Activated CD4-positive, alpha-beta T cell treated with anti-CD3 and anti-CD28 coated beads, Interleukin-2, amount 10 ng/mL, durations not matched to agents 7 days and 5 days (primary cell): ENCODE measurements at regions not wholly inside any gene's neighbourhood (a gene's known extent, or its start where the extent isn't known, plus 50 kb on each side); places are given as distances from the start of the nearest gene placed in this dataset.

Experiments
- CTCF ChIA-PET: fragments of 350-600 bp; sonication (Branson Sonifier 250); formaldehyde crosslinking; loops from one replicate; lab custom pipeline; 2021; ENCODE audit warnings: antibody characterized with exemption; lab: Charles Lee
- POLR2A ChIA-PET: fragments of 350-600 bp; sonication (Branson Sonifier 250); formaldehyde crosslinking; loops from one replicate; lab custom pipeline; 2021; ENCODE audit warnings: antibody characterized with exemption; lab: Charles Lee
- DNase-seq: peaks from one replicate; pipeline ENCODE4 v3.0.0-alpha.2; 2020
- H3K27ac Mint-ChIP-seq: one replicate; pipeline ENCODE4 v1.8.0; 2021; ENCODE audit warnings: mild to moderate bottlenecking, moderate library complexity, mixed read lengths
- H3K27me3 Mint-ChIP-seq: one replicate; pipeline ENCODE4 v1.8.0; 2021; ENCODE audit warnings: mixed read lengths
- H3K36me3 Mint-ChIP-seq: one replicate; pipeline ENCODE4 v1.8.0; 2021; ENCODE audit warnings: low read depth, mixed read lengths
- H3K4me1 Mint-ChIP-seq: one replicate; pipeline ENCODE4 v1.8.0; 2021; ENCODE audit warnings: mixed read lengths
- H3K4me3 Mint-ChIP-seq: one replicate; pipeline ENCODE4 v1.8.0; 2021; ENCODE audit warnings: mild to moderate bottlenecking, moderate library complexity, mixed read lengths
- H3K9me3 Mint-ChIP-seq: one replicate; pipeline ENCODE4 v1.8.0; 2021; ENCODE audit warnings: mixed read lengths

DNA sequence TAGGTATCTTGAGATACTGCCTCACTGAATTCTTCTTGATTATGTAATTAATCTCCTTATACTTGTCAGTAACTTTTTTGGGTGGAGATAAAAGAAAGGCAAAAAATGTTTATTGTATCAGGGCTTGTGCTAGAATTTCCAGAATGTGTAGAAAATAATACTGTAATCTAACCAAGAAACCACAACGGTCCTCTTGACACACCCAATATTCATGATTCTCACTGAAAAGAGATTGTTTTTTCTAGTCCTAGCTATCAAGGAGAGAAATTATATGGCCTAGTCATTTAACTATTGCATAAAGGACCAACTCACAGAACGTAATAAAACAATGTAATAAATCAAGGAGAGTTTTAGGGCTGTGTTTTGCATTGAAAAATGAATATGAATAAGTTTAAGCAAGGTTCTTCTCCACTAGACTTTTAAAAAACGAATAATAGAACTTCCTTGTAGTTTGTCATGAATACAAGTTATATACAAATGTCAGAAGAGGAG, 80.0 kb upstream of the STEAP4 start:
- ChIA-PET CTCF (no interaction called here), POLR2A (no interaction called here)
- Mint-ChIP-seq H3K27ac (no peak overlapping the region), H3K4me3 (no peak overlapping the region), H3K4me1 (peaks cover 10% of the 10 kb centered on the region), H3K36me3 (no peaks in the 10 kb centered on the region), H3K27me3 (peaks cover 4% of the 10 kb centered on the region), H3K9me3 (no peaks in the 10 kb centered on the region)
- no peak for DNase-seq

DNA sequence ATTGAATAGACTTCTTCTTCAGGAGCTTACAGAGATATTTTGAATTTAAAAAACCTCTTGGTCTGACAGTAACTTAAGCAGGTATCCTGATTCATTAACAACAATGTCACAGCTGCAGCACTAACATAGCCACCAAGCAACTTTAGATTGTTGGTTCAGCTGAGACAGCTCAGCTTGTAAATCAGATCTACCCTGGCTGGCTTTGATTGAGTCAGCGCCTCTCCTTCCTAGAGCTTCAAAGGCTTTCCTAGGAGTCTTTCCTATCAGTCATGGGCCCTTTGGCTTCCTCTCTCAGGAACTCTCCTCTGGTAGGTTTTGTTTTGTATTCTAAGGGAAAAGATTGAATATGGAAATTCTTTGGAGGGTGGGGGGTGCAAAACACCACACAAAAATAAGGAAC, 70.7 kb upstream of the STEAP4 start:
- no peak overlapping the region for H3K27ac Mint-ChIP-seq
- no peaks in the 10 kb centered on the region for H3K36me3 Mint-ChIP-seq
- no peak overlapping the region for H3K4me3 Mint-ChIP-seq
- H3K4me1 Mint-ChIP-seq: no peaks in the 10 kb centered on the region
- peaks cover 1% of the 10 kb centered on the region for H3K27me3 Mint-ChIP-seq
- ChIA-PET CTCF (no interaction called here), POLR2A (no interaction called here)
- H3K9me3 Mint-ChIP-seq: no peaks in the 10 kb centered on the region
- no peak for DNase-seq

DNA sequence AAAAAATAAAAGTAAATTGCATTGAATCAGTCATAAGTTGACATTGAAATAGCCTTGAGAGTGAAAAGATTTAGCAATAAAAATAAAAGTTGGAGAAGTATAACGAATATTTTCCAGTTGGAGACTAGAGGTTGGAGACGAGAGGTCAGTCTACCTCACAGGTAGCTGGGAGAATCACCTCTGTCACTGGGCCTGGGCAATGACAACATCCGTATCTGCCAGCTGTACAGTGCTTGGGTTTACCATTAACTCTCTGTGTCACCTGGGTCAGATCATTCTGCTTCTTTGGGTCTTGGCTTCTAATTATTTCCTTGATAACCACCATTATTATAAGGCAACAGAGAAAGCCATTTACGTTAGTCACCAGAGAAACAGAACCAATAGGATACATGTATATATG, 62.0 kb upstream of the STEAP4 start:
- no peak for DNase-seq
- ChIA-PET POLR2A (no interaction called here), CTCF (no interaction called here)
- Mint-ChIP-seq H3K27ac (no peak overlapping the region), H3K9me3 (no peaks in the 10 kb centered on the region), H3K36me3 (no peaks in the 10 kb centered on the region), H3K4me1 (no peaks in the 10 kb centered on the region), H3K27me3 (no peaks in the 10 kb centered on the region), H3K4me3 (no peak overlapping the region)

DNA sequence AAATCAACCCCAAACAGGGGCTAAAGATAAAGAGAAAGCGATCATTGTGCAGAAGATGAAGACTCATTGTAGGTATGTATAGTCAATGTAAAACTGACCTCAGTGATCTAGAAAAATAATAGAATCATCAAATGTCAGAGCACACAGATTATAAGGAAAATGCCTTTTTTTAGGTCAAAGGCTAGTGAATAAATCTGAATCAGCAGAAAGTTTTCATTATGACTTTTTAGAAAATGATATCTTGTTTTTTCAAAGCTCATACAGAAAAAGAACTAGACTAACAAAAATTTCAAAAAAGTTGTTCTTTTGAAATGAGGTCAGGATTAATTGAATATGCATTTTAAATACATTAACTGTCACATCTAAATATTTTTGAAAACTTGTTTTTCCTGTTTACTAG, 60.2 kb upstream of the STEAP4 start:
- no peaks in the 10 kb centered on the region for H3K4me1 Mint-ChIP-seq
- POLR2A ChIA-PET: no interaction called here
- H3K27me3 Mint-ChIP-seq: no peaks in the 10 kb centered on the region
- DNase-seq: no peak
- no peak overlapping the region for H3K27ac Mint-ChIP-seq
- CTCF ChIA-PET: no interaction called here
- H3K9me3 Mint-ChIP-seq: no peaks in the 10 kb centered on the region
- no peaks in the 10 kb centered on the region for H3K36me3 Mint-ChIP-seq
- no peak overlapping the region for H3K4me3 Mint-ChIP-seq

DNA sequence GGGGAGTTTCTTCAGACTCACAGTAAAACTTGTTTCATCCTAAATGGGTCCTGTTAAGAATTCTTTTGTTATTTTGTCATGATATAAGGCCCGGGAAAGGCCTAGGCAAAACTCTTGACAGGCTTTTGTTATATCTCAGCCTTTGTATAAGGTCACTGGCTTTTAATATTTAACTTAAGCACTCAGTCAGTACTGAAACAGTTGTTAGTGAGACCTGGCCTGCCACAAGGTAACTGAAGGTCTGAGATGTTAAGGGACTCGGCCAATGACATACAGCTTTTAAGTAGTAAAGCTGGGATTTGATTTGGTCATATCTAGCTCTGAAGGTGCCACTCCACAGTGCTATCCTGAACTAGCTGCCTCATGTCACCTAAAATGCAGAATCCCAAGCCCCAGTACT, 57.2 kb upstream of the STEAP4 start:
- no peak for DNase-seq
- POLR2A ChIA-PET: no interaction called here
- Mint-ChIP-seq H3K4me1 (no peaks in the 10 kb centered on the region), H3K36me3 (no peaks in the 10 kb centered on the region), H3K9me3 (no peaks in the 10 kb centered on the region), H3K4me3 (no peak overlapping the region), H3K27me3 (no peaks in the 10 kb centered on the region), H3K27ac (no peak overlapping the region)
- CTCF ChIA-PET: interaction anchor here (0.9 kb wide), 1 partner anchor 13 kb away, joined by 3 read pairs; no protein-coding TSS in a partner anchor

DNA sequence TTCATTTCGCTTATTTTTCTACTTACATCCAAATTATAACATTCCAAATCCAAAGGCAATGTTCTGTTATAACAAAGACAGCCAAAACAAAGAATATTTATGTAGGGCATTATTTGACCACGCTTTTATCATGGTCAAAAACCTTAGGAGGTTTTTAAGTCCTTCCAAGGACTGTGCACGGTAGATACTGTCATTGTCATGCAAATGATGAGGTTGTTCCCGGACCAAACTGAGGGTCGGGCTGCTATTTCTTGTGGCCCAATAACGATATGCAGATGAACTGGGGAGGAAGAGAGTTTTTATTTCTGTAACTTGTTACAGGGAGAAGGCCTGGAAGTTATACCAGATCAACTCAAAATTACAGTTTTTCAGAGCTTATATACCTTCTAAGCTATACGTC, 56.6 kb upstream of the STEAP4 start:
- POLR2A ChIA-PET: no interaction called here
- DNase-seq: no peak
- Mint-ChIP-seq H3K4me1 (no peaks in the 10 kb centered on the region), H3K9me3 (no peaks in the 10 kb centered on the region), H3K4me3 (no peak overlapping the region), H3K27me3 (no peaks in the 10 kb centered on the region), H3K27ac (no peak overlapping the region), H3K36me3 (no peaks in the 10 kb centered on the region)
- CTCF ChIA-PET: interaction anchor here (0.9 kb wide), 1 partner anchor 12 kb away, joined by 3 read pairs; no protein-coding TSS in a partner anchor

DNA sequence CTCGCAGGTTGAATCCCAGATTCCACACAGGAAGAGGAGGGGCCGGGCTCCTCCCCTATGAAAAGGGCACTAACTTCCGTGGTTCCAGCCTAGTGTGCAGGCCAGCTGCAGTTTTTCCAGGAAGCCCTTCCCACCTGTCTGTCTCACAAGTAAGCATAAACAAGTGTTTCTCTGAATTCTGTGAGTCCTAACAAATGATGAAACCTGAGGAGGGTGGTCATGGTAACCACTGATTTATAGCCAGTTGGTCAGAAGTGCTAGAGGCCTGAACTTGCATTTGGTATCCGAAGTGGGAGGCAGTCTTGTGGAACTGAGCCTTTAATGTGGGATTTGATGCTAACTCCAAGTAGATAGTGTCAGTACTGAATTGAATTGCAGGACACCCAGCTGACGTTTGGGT, 54.7 kb upstream of the STEAP4 start:
- POLR2A ChIA-PET: no interaction called here
- Mint-ChIP-seq H3K9me3 (no peaks in the 10 kb centered on the region), H3K27me3 (peaks cover 2% of the 10 kb centered on the region), H3K4me1 (no peaks in the 10 kb centered on the region), H3K36me3 (no peaks in the 10 kb centered on the region), H3K4me3 (no peak overlapping the region), H3K27ac (no peak overlapping the region)
- DNase-seq: no peak
- CTCF ChIA-PET: no interaction called here

DNA sequence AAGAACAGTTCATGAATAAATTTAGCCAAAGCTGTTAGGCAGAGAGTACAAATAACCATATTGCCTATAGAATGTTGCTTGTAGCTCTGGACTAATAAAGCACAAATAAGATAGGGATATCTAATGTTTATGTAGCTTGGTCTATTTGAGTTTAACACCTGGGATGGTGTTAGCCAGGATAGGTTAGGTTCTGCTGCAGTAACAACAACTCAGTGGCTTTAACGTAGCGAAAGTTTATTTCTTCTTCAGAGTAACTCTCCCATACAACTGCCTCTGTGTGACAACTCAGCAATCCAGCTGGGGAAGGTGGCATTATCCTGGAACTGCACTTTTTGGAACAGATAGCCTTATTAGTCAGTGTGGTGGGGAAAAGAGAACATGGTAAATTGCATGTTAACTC, 52.2 kb upstream of the STEAP4 start:
- Mint-ChIP-seq H3K27me3 (peaks cover 3% of the 10 kb centered on the region), H3K36me3 (no peaks in the 10 kb centered on the region), H3K27ac (no peak overlapping the region), H3K9me3 (no peaks in the 10 kb centered on the region), H3K4me1 (no peaks in the 10 kb centered on the region), H3K4me3 (no peak overlapping the region)
- CTCF ChIA-PET: no interaction called here
- POLR2A ChIA-PET: no interaction called here
- no peak for DNase-seq

DNA sequence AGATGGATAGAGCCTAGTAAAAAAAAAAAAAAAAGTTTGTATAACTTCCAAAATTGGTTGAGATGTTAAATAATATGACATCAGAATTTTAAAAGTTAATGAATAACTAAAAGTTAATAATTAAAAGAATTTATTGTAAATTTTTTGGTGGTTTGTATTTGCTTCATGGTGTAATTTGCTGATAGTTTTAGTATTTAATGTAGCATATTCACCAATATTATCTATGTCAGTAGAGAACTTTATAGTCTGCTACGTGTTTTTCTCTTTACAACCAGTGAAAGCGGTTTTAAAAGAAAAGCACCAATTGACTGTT, 51.8 kb upstream of the STEAP4 start:
- H3K36me3 Mint-ChIP-seq: no peaks in the 10 kb centered on the region
- H3K4me1 Mint-ChIP-seq: no peaks in the 10 kb centered on the region
- POLR2A ChIA-PET: no interaction called here
- H3K4me3 Mint-ChIP-seq: no peak overlapping the region
- no peak overlapping the region for H3K27ac Mint-ChIP-seq
- no peak for DNase-seq
- no peaks in the 10 kb centered on the region for H3K9me3 Mint-ChIP-seq
- peaks cover 6% of the 10 kb centered on the region for H3K27me3 Mint-ChIP-seq
- CTCF ChIA-PET: interaction anchor here (1.5 kb wide), 1 partner anchor 11 kb away, joined by 4 read pairs; no protein-coding TSS in a partner anchor

DNA sequence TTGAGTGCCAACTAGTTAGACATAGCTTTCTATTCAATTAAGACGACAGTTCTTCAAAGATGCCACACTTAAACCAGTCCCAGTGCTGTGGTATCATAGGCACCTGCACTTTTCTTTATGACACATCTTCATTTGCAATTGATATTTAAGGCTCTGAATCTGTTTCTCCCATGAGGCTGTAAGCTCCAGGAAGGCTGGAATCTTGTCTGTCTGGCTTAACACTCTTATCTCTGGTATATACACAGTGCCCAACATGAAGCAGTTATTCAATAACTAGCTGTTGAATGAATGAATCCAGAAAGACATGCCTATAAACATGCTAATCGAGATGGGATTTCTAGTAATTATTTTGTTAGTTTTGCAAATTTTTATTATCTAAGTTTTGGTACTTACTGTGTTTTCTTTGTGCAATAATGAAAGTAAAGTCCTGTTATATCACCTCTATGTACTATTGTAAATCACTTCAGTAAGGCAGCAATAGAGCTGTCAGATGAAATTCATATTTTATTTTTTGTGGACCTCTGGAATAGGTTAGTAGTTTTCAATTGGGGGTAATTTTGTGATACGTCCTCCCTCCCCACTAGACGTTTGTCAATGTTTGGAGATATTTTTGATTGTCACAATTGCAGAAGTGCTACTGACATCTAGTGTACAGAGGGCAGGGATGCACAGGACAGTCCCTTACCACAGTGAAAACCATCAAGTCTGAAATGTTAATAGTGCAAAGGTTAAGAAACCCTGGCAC, 51.3 kb upstream of the STEAP4 start:
- no peak overlapping the region for H3K27ac Mint-ChIP-seq
- no peaks in the 10 kb centered on the region for H3K4me1 Mint-ChIP-seq
- H3K9me3 Mint-ChIP-seq: no peaks in the 10 kb centered on the region
- no peaks in the 10 kb centered on the region for H3K36me3 Mint-ChIP-seq
- ChIA-PET POLR2A (no interaction called here), CTCF (interaction anchor here (1.5 kb wide), 1 partner anchor 10 kb away, joined by 4 read pairs; no protein-coding TSS in a partner anchor)
- no peak overlapping the region for H3K4me3 Mint-ChIP-seq
- H3K27me3 Mint-ChIP-seq: peaks cover 8% of the 10 kb centered on the region
- DNase-seq: no peak

DNA sequence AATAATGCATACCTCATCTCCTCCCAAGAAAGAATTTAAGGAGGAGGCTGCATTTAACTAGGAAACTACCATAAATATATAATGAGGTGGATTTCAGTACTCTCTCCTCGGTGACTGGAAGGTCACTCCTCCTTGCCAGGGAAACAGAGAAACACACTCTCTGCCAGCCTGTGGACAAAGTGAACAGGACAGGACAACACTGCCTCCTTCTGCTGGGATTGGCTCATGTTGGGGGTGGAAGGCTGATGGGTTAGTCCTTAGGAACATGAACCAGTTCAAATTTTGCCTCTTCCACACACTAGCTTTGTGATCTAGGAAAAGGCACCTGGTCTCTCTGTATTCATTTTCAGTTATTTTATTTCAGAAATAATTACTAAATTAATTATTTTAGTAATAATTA, 50.6 kb upstream of the STEAP4 start:
- Mint-ChIP-seq H3K4me3 (no peak overlapping the region), H3K4me1 (no peaks in the 10 kb centered on the region), H3K27me3 (peaks cover 9% of the 10 kb centered on the region), H3K9me3 (no peaks in the 10 kb centered on the region), H3K36me3 (no peaks in the 10 kb centered on the region), H3K27ac (no peak overlapping the region)
- DNase-seq: no peak
- POLR2A ChIA-PET: no interaction called here
- CTCF ChIA-PET: interaction anchor here (1.5 kb wide), 1 partner anchor 10 kb away, joined by 4 read pairs; no protein-coding TSS in a partner anchor
